GM10248 (cell line): ENCODE measurements at regions not wholly inside any gene's neighbourhood (a gene's known extent, or its start where the extent isn't known, plus 50 kb on each side); places are given as distances from the start of the nearest gene placed in this dataset.
"Not testable (repeated sequence)": the region's sequence is repeated elsewhere in the genome, so short reads cannot be mapped to it uniquely, and the experiment has no call there.

Experiments
- CTCF ChIA-PET: fragments of 300-600 bp; sonication (Branson Sonifier 250); formaldehyde crosslinking; extraction: SDS; loops from one replicate; lab custom pipeline; 2021; ENCODE audit warnings: antibody characterized with exemption; lab: Yijun Ruan, JAX
- POLR2A ChIA-PET: fragments of 350-650 bp; sonication (Branson Sonifier 250); formaldehyde crosslinking; extraction: SDS; loops from one replicate; lab custom pipeline; 2020; ENCODE audit warnings: antibody characterized with exemption; lab: Yijun Ruan, JAX
- DNase-seq: peaks from one replicate; pipeline ENCODE4 v3.0.0; 2012; ENCODE audit errors: extremely low spot score
- TF ChIP-seq, protein P1 (sequence below): IDR thresholded peaks from 2 replicates; pipeline ENCODE4 v1.5.1; 2012; ENCODE audit warnings: mild to moderate bottlenecking, low read depth; ENCODE audit errors: extremely low read depth, missing control alignments, control extremely low read depth

DNA sequence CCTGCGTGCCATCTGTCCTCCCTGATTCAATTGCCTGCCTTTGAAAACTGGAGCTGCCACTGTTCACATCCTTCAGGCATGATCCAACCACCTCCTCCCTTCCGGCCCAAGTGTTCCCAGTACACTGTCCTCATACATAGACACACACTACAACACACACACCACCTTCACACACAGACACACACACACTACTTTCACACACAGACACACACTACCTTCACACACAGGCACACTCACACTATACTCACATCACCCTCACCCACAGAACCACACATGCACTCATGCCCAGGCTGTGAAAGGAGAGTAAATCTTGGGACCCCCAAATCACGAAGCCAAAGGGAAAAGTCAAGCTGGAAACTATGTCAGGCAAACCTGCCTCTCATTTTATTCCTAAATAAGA lies 109.4 kb upstream of the MYLIP start:
- ChIA-PET POLR2A (no interaction called here), CTCF (no interaction called here)
- no peak for DNase-seq
- TF ChIP-seq, protein P1, sequence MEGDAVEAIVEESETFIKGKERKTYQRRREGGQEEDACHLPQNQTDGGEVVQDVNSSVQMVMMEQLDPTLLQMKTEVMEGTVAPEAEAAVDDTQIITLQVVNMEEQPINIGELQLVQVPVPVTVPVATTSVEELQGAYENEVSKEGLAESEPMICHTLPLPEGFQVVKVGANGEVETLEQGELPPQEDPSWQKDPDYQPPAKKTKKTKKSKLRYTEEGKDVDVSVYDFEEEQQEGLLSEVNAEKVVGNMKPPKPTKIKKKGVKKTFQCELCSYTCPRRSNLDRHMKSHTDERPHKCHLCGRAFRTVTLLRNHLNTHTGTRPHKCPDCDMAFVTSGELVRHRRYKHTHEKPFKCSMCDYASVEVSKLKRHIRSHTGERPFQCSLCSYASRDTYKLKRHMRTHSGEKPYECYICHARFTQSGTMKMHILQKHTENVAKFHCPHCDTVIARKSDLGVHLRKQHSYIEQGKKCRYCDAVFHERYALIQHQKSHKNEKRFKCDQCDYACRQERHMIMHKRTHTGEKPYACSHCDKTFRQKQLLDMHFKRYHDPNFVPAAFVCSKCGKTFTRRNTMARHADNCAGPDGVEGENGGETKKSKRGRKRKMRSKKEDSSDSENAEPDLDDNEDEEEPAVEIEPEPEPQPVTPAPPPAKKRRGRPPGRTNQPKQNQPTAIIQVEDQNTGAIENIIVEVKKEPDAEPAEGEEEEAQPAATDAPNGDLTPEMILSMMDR: no peak

DNA sequence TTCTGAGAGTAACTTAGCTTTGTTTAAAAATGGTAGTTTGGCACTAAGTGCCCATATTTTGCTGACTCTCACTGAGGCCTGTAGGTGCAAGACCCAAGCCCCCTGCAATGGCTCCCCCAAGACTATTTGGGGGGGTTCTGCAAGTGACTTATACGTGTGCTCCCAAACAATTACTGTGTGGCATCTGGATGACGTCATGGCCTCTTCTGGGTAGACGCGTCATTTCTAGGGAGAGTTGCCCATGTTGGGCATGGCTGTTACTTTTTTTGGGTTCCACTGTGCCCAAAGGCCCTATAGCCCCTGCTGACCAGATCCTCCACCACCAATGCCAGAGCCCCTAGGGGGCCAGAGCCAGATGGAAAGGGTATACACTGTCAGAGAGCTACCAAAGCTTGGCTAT lies 110.3 kb upstream of the MYLIP start:
- ChIA-PET POLR2A (no interaction called here), CTCF (interaction anchor here (1.0 kb wide), 1 partner anchor 9 kb away, joined by 3 read pairs; no protein-coding TSS in a partner anchor)
- no peak for DNase-seq
- TF ChIP-seq, protein P1: no peak

DNA sequence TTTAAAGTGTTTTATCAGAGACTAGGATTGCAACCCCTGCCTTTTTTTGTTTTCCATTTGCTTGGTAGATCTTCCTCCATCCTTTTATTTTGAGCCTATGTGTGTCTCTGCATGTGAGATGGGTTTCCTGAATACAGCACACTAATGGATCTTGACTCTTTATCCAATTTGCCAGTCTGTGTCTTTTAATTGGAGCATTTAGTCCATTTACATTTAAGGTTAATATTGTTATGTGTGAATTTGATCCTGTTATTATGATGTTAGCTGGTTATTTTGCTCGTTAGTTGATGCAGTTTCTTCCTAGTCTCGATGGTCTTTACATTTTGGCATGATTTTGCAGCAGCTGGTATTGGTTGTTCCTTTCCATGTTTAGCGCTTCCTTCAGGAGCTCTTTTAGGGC lies 114.6 kb upstream of the MYLIP start:
- CTCF ChIA-PET, POLR2A ChIA-PET, DNase-seq: not testable (repeated sequence)

DNA sequence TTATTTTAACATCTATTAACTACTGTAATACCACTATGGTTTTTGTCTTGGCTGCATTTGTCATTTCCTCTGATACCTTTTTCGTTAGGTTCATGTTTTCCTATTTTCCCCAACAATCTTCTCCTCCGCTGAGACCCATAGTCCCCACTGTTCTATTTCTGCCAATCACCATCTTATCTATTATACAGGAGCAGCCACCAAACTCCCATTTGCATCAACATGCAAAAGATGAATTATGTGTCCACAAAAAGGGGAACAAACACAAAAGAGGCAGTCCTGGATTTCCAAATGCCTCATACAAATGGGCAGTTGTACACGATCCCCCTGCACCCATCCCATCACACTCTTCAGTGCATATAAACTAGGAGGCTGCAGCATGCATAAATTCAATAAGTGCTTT lies 121.7 kb upstream of the MYLIP start:
- TF ChIP-seq, protein P1: no peak
- DNase-seq: no peak
- ChIA-PET POLR2A (no interaction called here), CTCF (interaction anchor here (1.2 to 1.3 kb wide), 3 partner anchors 8 to 20 kb away, joined by 3 read pairs; no protein-coding TSS in a partner anchor)

DNA sequence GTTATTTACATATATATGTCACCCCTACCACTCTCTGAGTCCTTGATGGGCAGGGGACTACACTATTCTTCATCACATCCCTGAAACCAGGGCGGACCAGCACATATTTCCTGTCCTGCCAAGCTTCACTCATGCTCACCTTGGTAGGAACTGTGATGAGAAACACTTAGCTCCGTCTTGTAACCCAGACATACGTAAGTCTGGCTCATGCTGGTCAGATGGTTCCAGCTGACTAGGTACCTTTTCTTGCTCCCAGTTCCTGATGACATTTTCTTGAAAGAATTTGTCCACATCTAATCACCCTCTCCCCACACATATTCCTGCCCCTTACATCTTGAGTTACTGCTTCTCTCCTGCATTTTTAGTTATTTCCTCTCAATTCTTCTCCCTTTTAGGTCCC lies 122.2 kb upstream of the MYLIP start:
- ChIA-PET POLR2A (no interaction called here), CTCF (interaction anchor here (0.8 to 1.4 kb wide), 3 partner anchors 9 to 21 kb away, joined by 3 read pairs; no protein-coding TSS in a partner anchor)
- no peak for DNase-seq
- TF ChIP-seq, protein P1: no peak

DNA sequence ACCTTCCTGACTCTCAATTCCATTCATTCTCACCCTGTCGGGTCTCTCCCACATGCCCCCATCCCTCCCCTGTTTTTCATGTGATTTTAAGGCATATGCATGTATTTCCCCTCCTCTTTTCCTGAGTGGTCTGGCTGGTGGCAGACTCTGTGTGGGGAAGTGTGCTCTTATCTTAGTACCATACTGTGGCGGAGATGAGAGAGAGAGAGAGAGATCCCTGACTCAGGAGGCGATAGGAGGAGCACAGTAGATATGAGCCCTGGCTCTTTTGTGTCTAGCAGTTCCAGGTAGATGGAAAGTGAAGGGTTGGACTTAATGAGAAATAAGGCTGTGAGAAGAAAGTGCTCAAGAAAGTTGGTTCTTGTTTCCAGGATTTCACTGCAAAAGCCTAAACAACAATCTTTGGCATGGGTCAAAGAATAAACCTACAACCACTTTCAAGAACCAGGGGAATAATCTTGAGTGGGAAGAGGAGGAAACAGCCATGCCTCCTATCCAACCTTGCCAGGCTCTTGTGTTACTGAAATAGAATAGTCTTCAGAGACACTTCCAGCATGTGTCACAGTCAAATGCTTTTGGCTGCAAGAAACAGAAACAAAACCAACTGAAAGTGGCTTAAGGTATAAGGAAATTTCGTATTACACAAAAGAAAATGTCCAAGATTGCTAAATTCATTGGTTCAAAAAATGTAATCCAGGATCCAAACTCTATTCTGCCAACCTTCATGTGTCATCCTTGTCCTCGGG lies 123.8 kb upstream of the MYLIP start:
- TF ChIP-seq, protein P1: no peak
- CTCF ChIA-PET: interaction anchor here (1.4 kb wide), 1 partner anchor 9 kb away, joined by 3 read pairs; no protein-coding TSS in a partner anchor
- no peak for DNase-seq
- POLR2A ChIA-PET: no interaction called here

DNA sequence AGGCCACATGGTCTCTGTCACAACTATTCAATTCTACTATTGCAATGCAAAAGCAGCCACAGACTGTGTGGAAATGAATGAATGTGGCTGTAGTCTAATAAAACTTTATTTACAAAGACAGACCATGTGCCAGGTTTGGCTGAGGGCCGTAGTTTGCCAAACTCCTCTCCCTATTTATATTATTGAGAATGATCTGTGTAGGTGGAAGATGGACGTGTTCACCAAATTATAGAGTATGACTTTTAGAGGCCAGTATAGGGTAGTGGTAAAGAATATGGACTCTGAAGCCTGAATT lies 125.7 kb upstream of the MYLIP start:
- POLR2A ChIA-PET: no interaction called here
- CTCF ChIA-PET: interaction anchor here (0.9 kb wide), 1 partner anchor 9 kb away, joined by 4 read pairs; no protein-coding TSS in a partner anchor

More for the DNA sequence above, 125.7 kb upstream of the MYLIP start:
- DNase-seq: no peak
- TF ChIP-seq, protein P1: no peak
